ENCODE measurements at regions not wholly inside any gene's neighbourhood (a gene's known extent, or its start where the extent isn't known, plus 50 kb on each side); places are given as distances from the start of the nearest gene placed in this dataset.

GRCh38 chr12:53820514-53821306, 68.9 kb upstream of the CISTR start:
- H3K27me3 Mint-ChIP-seq (ENCODE audit: insufficient read depth, low read depth), result peaks cover 17% of the 10 kb centered on the region

GRCh38 chr12:53824001-53824712, 72.4 kb upstream of the CISTR start:
- H3K36me3 ChIP-seq, result no peaks in the 10 kb centered on the region
- no peak overlapping the region for H3K27ac ChIP-seq
- Mint-ChIP-seq H3K27ac (no peak overlapping the region), H3K36me3 (no peaks in the 10 kb centered on the region), H3K27me3 (ENCODE audit: insufficient read depth, low read depth) (peaks cover 14% of the 10 kb centered on the region), H3K9me3 (no peaks in the 10 kb centered on the region), H3K4me3 (no peak overlapping the region), H3K4me1 (no peaks in the 10 kb centered on the region)
- no peaks in the 10 kb centered on the region for H3F3A ChIP-seq (ENCODE audit: low read depth)
- no peak for DNase-seq (ENCODE audit: low spot score)
- H4K20me1 ChIP-seq (ENCODE audit: low read depth), result no peaks in the 10 kb centered on the region
- H3K9me3 ChIP-seq (ENCODE audit: low read depth), result no peaks in the 10 kb centered on the region
- no peak overlapping the region for H2AFZ ChIP-seq (replicated peaks)
- no peaks in the 10 kb centered on the region for H3K79me2 ChIP-seq (ENCODE audit: low read depth)
- H3K9ac ChIP-seq, result no peak overlapping the region
- H3K4me3 ChIP-seq, result no peak overlapping the region
- no peak overlapping the region for H3K4me2 ChIP-seq
- no peaks in the 10 kb centered on the region for H3K4me1 ChIP-seq
- H3K27me3 ChIP-seq, result peaks cover 81% of the 10 kb centered on the region
- TF ChIP-seq EZH2 (IDR thresholded peaks at IDR 0.05) (no peak), EZH2phosphoT487 (IDR thresholded peaks at IDR 0.05) (no peak), CTCF (IDR thresholded peaks at IDR 0.05) (no peak)

More at GRCh38 chr12:53820514-53821306, 68.9 kb upstream of the CISTR start:
- Mint-ChIP-seq H3K4me3 (no peak overlapping the region), H3K36me3 (no peaks in the 10 kb centered on the region), H3K27ac (no peak overlapping the region), H3K4me1 (no peaks in the 10 kb centered on the region), H3K9me3 (no peaks in the 10 kb centered on the region)
- Histone ChIP-seq H3K79me2 (ENCODE audit: low read depth) (no peaks in the 10 kb centered on the region), H3K9me3 (ENCODE audit: low read depth) (no peaks in the 10 kb centered on the region), H3K27ac (no peak overlapping the region), H3F3A (ENCODE audit: low read depth) (no peaks in the 10 kb centered on the region), H3K4me2 (no peak overlapping the region), H4K20me1 (ENCODE audit: low read depth) (no peaks in the 10 kb centered on the region), H3K9ac (no peak overlapping the region), H2AFZ (replicated peaks) (no peak overlapping the region), H3K27me3 (peaks cover 99% of the 10 kb centered on the region), H3K36me3 (no peaks in the 10 kb centered on the region), H3K4me1 (no peaks in the 10 kb centered on the region), H3K4me3 (no peak overlapping the region)
- TF ChIP-seq CTCF (IDR thresholded peaks at IDR 0.05) (no peak), EZH2phosphoT487 (IDR thresholded peaks at IDR 0.05) (no peak), EZH2 (IDR thresholded peaks at IDR 0.05) (no peak)
- no peak for DNase-seq (ENCODE audit: low spot score)

GRCh38 chr12:53825246-53826081, 73.7 kb upstream of the CISTR start:
- no peaks in the 10 kb centered on the region for H3F3A ChIP-seq (ENCODE audit: low read depth)
- no peaks in the 10 kb centered on the region for H3K36me3 Mint-ChIP-seq

More at GRCh38 chr12:53825246-53826081, 73.7 kb upstream of the CISTR start:
- Histone ChIP-seq H3K4me3 (no peak overlapping the region), H3K79me2 (ENCODE audit: low read depth) (no peaks in the 10 kb centered on the region), H3K36me3 (no peaks in the 10 kb centered on the region), H3K4me2 (no peak overlapping the region), H4K20me1 (ENCODE audit: low read depth) (no peaks in the 10 kb centered on the region), H3K27me3 (peaks cover 68% of the 10 kb centered on the region), H3K9ac (no peak overlapping the region), H3K9me3 (ENCODE audit: low read depth) (no peaks in the 10 kb centered on the region), H3K27ac (no peak overlapping the region), H3K4me1 (no peaks in the 10 kb centered on the region), H2AFZ (replicated peaks) (no peak overlapping the region)
- Mint-ChIP-seq H3K27me3 (ENCODE audit: insufficient read depth, low read depth) (peaks cover 14% of the 10 kb centered on the region), H3K4me1 (no peaks in the 10 kb centered on the region), H3K9me3 (no peaks in the 10 kb centered on the region), H3K4me3 (no peak overlapping the region), H3K27ac (no peak overlapping the region)
- DNase-seq (ENCODE audit: low spot score), result no peak
- TF ChIP-seq EZH2phosphoT487 (IDR thresholded peaks at IDR 0.05) (no peak), EZH2 (IDR thresholded peaks at IDR 0.05) (no peak), CTCF (IDR thresholded peaks at IDR 0.05) (no peak)

Measured in neural progenitor cell (in vitro differentiated cells).